HG03439 (cell line): ENCODE measurements at regions not wholly inside any gene's neighbourhood (a gene's known extent, or its start where the extent isn't known, plus 50 kb on each side); places are given as distances from the start of the nearest gene placed in this dataset.

Experiments
- ATAC-seq: cut with Tn5 transposase; IDR thresholded peaks from one replicate; pipeline ENCODE4 v1.9.1; 2021; ENCODE audit warnings: mild to moderate bottlenecking, moderate library complexity; ENCODE audit not compliant: unreplicated experiment

DNA sequence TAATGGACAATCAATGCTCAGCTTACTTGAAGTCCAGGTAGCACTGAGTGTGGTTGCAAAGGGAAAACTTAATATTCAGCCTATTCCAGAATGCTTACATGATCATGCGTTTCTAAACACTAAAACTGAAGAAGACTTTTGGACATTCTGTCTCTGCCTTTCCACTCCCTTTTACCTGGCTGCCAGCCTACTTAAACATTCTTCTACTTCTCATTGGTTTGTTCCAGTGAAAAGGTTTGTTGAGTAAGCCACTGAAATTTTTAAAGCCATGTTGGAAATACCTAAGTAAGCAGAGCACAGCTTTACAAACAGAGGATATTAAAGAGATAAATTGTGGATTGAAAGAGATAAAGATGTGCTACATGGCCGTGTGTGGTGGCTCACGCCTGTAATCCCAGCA, 1280.8 kb upstream of the AUTS2 start:
- no peak for ATAC-seq

DNA sequence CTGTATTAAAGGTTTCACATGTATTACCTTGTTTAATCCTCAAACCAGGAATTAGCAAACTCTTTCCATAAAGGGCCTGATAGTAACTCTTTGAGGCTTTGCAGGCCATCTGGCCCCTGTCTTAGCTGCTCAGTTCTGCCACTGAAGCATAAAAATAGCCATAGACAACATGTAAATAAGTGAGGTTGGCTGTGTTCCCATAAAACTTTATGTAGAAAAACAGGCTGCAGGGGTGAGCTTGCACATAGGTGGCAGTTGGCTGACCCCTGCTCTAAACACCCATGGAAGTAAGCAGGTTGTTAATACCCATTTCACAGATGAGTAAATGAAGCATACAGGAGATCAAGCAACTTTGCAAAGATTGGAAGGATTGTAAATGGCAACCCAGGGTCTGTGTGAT, 1279.2 kb upstream of the AUTS2 start:
- ATAC-seq = no peak

DNA sequence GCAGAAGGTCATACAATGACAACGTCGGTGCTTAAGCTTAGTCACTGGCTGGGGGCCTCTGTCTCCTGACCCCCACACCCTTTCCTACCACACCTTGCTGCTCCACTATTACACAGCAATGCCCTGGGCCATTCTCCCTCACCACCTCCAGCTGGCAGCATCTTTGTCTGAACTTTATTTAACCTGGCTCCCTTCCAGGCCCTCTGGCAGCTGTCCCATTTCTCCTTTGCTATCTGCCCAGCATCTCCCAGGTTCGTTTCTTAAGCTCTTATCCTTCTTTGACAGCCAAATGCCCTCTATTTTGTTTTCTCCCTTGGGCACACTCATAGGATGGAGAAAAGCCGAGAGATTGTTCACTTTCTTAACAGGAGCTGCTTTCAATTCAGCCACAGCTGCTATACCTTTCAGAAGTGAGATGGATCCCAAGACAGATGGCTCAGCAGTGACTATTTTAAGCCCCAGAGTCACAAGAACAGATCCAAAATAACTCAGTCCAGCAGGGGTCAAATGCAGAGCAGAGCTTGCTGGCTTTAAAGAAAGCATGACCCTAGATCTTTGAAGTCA, 1277.1 kb upstream of the AUTS2 start:
- no peak for ATAC-seq

DNA sequence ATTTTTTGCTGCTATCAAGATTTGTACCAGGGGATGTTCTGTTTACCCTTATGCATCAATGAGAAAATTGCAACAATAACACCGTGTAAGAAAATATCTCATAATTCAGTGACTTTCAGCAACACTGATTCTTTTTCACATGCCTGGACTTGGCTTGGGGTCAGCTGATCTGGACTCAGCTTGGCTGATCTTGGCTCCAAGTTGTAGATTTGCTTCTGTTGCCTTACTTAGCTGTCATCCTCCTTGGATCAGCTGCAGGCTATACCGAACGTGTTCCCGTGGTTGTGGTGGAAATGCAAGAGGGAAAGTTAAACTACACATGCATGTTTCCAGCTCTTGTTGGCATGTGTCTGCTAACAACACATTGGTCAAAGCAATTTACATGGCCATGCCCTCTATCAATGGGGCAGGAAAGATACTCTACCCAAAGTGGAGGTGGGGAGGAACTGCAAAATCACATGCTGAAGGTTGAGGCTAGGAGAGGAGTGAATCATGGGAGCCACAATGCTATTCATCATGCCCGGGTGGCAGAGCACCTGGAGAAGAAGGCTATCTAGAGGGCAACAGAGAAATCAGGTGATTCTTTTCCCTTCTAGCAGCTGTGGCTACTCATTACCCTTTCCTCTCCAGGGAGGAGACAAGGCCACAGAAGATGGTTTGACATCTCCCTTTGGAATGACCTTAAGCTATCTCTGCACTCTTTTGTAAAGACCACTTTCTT, 1276.3 kb upstream of the AUTS2 start:
- ATAC-seq = no peak

DNA sequence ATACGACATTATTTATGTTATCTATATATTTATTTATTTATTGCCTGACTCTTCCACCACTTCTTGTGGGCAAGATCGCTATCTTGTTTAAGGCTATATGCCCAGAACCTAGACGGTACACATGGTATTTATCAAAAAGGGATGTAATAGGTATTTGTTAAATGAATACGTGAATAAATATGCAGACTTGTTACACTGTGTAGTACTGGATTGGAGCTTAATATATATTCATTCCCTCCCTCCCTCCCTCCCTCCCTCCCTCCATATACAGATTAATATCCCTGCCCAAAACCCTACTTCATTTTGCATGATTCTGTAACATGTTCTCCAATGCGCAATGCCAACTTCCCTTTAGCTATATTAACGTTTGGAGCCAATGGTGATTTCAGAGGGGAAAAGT, 1273.7 kb upstream of the AUTS2 start:
- ATAC-seq = no peak

DNA sequence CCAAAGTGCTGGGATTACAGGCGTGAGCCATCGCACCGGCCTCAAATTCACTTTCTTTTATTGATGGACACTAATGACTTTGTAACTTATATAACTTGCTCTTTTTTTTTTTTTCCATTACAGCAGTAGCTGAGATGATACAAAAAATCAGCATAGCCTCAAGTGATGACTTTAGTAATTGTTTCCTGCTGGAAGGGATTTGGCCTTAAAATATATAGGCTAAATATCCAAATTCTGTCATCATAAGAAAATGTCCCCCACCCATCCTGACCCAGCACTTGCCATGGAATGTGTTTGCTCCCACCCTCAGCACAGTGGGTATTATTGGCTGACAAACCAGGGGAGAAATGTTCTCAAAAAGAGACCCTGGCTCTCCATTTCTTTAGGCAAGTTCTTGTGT, 1264.1 kb upstream of the AUTS2 start:
- ATAC-seq = no peak

DNA sequence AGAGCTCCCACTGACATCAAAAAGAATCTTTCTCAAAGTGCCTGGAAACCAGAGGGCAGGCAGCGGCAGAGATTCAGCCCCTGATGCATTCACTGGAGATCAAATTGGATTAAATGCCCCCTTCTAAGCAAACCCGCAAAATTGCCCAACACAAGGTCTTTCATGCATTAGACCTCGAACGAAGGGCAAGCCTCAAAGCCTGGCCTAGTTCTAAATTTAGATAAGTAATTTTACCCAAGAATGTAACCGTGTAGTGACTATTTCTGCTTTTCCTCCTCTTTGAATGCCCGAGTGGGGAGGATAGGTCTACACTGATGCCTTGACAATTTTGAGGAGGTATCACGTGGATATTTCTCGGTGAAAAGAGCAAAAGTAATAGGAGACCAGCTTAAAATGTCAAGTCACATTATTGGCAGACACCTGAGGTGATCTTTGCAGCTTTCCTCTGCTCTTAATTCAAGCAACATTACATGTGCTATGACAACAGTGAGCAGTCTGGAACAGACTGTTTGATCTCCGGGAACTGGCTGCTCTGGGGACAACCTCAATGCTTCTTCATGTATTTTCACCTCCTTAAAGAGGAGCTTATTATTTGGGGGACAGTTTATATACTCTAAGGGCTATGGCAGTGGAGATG, 1263.5 kb upstream of the AUTS2 start:
- no peak for ATAC-seq

DNA sequence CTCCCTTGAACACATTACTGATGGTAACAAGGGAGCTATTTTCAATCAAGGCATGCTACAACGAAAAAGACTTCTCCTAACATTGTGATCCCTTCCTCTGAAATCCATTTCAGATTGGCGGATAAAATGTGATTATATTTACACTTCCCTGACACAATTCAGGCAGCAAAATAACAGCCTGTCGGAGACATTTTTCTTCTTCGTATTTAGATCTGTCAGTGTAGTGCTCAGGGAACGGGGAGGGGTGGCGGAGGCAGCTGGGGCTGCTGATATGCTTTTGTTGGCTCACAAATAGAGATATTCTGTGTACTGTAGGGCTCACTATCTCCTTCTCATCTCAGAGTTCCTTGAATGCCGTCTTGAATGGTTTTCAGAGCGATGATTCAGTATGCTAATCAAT, 1261.7 kb upstream of the AUTS2 start:
- ATAC-seq = no peak

DNA sequence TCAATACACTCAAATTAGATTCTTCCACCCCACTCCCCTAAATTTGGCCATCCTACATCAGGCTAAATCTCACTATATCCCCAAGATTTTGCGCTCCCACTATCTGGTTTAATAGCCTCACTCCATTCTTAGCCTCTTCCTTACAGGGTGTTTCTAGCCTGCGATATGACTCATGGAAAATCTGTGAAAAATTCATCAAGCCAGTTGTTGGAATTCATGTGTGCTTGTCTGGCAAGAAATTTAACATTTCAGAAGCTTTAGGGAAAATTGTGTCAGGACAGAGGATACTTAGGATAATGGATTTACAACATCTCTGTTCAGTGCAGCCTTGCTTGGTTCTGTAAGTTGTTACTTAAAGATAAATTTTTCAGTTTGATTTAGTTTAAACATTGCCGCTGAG, 1249.9 kb upstream of the AUTS2 start:
- ATAC-seq = no peak

DNA sequence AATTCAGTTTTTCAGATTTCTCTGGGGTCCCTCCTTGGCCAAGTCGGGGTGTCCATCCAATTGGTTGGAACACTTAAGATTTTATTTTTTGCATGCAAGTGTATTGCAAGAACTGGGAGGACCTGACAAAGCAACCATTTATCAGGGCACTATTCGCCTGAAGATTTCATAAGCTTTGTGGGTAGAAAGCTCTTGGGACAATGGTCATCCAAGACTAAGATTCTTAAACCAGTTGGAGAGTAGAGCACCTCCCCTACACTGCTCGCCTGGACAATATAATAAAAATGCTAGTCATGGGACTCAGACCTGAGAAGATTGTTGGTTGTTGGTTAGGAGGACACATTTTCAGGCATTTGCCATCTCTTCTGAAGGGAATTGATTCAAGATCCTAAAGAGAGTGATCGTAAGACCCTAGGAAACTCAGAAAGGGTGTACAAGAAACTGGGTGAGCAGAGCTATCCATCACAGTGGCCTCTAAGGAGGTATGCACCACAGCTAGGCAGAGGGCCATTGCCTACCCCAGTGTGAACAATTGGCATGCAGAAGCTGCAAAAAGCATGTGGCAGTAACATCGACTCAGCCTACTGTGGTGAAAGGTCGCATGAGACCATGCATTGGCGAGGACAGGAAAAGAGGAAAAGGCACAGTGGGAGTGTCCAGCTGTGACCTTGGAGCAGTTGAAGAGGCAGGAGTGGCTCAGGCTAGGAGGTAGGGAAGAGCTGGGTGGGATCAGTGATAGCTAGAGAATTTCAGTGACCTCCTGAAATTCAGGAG, 1235.3 kb upstream of the AUTS2 start:
- ATAC-seq = no peak

DNA sequence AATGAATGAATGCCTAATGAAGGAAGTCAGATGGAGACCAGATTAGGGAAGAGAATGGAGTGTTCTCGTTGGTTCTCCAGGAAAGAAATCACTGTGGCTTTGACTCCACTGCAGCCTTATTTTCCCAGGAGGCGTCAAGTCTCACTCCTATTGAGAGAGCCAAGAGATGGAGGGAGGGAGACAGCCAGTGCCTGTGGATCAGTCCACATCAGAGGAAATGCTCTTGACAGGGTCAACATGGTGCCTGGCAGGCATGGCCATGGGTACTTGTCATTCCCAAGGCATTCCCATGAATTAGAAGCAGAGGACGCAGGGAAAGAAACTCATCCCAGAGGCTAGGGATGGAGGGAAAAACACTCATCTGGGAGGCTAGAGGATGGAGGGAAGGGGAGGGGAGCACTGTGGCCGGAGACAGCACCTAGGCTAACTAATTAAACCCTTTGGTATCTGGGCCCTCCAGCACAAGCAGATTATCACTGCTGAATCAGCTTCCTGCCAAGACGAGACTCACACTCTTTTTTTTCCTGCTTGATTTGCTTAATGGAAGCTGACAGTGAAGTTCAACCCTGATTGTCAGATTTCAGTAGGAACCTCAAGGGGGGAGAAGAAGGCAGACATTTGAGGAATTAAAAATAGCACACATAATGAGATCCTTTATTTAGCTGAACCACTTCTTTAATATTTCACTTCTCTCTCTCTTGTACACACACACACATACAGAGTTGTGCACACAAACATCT, 1233.2 kb upstream of the AUTS2 start:
- ATAC-seq = no peak

DNA sequence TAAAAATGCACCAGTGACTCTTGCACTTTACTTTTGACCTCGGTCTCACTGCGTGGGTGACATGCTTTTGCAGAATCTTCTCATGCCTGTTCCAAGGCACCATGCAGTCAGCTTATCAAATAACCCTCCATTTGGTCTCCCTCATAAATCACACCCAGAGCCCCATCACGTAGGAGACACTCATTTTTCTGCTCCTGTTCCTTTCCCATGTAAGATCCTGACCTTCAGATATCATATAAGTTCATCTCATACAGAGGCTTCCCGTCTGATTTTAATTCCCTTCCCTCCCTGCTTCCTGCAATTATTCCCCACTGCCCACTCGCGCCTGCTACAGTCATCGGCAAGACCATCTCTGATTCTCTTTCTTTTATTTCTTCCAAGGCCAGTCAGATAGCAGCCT, 1226.3 kb upstream of the AUTS2 start:
- ATAC-seq = no peak

DNA sequence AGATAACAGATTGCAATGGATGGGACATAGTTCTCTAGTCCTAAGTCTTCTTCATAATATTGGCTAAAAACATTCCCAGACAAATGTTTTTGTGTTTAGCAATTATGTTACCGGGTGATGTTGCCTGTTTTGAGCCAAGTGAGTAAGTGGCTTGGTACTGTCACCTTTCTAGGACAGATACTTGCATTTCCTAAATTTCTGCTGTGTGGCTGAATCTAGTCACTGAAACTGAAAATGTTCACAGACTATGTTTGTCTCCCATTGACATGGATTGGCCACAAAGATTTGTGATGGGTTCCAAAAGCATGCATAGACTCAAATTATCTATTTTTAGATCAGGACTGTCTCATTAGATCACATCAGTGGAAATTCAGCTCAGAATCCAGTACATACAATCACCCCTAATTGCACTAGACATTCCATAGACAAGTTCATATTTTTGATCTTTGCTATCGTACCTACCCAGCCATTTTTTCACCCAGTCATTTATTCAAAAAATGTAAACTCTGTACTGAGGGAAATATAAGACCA, 1222.1 kb upstream of the AUTS2 start:
- ATAC-seq = no peak

DNA sequence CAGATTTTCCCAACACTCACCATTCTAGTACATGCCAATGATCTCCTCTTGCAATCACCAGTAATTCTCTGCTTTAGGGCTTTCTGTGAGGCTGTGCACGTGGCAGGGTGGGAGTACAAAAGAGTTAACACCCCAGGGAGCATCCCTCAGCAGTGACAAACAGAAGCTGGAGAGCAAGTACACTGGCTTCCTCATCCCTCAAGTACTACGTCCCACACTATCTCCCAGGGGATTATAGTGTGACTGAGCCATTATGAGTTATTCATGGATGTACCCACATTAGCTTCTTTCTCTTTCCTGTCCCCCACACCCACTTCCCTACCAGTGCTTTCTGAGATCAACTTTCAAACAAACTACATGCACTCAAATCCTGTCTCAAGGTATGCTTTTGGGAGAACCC, 1216.5 kb upstream of the AUTS2 start:
- ATAC-seq = no peak

DNA sequence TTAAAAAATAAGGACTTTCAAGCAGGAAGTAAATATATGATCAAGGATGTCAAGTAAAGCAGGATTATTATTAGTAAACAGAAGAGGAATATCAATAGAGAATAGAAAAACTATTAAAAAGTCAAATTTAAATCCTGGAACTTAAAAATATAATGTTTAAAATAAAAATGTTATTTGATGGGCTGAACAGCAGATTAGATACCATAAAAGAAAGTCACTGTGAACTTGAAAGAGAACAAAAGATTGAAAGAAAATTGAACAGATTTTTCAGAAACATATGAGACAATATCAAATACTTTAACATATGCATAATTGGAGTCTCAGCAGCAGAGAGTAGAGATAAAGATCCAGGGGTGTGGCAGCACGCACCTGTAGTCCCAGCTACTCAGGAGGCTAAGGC, 1213.7 kb upstream of the AUTS2 start:
- ATAC-seq = no peak

DNA sequence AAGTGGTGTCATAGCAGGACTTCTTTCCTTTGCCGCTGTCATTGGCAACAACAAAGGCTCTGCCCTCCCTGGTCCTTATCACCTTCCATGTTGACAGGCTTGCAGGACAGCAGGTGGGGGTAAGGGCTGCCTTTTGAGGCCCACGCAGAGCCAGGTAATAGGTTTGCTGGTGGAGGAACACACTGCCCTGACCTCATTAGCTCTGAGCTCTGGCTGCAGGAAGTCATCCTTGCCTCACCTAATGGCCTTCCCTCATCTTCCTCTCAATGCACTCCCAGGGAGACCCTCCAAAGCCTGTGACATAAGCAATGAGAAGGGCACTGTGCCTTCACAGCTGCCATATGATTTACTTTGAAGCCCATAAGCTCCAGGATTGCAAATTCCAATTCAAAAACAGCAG, 1205.2 kb upstream of the AUTS2 start:
- no peak for ATAC-seq

DNA sequence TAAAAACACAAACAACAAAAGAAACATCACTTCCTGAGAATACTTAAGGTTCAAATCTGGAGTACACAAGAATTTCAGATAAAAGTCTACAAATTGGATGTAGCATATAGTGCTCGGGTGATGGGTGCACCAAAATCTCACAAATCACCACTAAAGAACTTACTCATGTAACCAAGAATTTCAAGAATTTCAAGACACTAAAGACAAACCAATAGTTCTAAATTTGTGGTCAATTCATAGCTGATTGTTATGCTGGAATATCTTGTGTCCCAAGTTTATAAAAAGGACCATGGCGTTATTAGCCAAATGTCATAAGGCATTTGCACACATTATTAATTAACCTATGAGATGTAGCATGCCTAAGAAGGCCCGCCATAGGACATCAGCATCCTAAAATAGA, 1204.1 kb upstream of the AUTS2 start:
- no peak for ATAC-seq

DNA sequence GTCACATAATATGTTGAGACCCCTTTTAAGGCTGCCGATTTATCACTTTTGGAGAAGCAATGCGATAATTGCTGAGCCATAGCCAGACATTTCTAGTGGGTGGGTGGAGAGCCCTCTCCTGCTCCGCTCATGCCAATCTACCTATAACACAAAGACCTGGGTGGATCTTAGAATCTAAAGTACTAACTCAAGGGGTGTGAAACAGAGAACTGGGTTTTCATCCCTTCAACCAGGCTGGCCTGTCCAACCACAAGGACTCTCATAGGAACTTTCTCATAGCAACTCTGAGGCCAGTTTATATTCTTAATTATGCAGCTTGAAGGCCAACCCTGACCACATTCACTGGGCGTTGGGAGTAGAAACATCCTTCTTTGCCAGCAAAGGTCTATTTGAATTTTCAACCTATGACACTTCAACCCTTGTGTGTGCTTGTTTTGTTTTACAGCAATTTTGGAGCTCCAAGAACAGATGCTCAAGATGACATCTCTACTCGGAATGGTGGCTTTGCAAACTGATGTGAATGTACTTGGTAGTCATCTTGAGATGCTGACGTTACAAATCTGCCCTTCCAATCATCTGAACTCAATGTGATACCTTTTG, 1198.2 kb upstream of the AUTS2 start:
- no peak for ATAC-seq

DNA sequence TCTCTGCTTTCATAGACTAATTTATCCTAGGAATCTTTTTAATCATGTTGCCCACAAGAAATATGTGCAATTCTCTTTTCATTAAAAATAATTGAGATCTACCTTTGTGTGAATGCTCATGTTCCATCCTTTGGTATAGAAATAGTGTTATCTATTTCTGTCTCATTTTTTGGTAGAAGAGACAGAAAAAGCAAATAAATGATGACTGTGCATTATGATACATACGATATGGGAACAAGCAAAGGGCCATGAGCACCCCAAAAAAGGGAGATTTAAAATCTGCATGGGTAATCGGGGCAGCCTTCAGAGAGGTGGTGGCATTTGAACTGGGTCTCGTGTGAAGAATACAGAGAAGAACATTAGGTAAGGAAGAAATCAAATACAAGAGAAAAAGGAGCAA, 1197.5 kb upstream of the AUTS2 start:
- no peak for ATAC-seq

DNA sequence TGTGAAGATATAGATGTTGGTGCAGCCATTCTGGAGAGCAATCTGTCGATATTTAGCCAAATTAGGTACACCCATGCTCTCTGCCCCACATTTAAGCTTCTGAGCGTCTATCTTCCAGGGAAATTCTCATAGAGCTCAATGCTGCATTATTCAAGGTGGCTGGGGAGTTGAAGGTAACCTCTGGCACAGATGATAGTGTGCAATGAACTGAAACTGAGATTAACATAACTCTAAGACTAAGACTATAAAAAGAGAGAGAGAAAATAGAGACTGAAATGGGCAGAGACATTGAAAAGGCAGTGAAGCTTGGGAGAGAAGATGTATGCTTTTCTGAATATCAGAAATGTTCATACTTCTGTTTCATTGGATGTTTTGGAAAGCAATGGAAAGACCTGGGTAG, 1197.0 kb upstream of the AUTS2 start:
- no peak for ATAC-seq

DNA sequence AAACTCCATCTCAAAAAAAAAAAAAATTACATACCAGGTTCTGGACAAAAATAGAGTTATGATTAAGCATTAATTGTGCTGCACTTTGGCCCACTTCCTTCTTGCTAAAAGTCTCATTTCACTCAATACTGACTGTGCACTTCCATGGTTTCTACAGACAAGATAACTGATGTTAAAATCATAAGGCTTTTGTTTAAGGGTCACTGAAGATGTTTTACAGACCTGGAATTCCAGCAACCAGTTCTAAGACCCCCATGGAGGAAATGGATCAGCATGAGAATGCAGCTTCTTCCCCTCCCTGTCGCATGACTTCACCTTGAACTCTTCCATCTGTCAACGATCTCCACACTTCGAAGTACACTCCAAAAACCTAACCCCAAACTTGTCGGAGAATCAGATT, 1191.8 kb upstream of the AUTS2 start:
- no peak for ATAC-seq
